GM06990 (cell line): ENCODE measurements at regions not wholly inside any gene's neighbourhood (a gene's known extent, or its start where the extent isn't known, plus 50 kb on each side); places are given as distances from the start of the nearest gene placed in this dataset.

Experiments
- DNase-seq: peaks from one replicate; pipeline ENCODE4 v3.0.0-alpha.2; 2011; ENCODE audit not compliant: insufficient read length; ENCODE audit errors: extremely low read depth
- H3K27me3 ChIP-seq: replicated peaks from 2 replicates; pipeline ENCODE4 v1.6.0; 2011; ENCODE audit warnings: low read length; ENCODE audit not compliant: control insufficient read depth, insufficient read depth
- H3K36me3 ChIP-seq: 2 replicates; pipeline ENCODE4 v1.5.1; 2011; ENCODE audit warnings: low read length; ENCODE audit not compliant: control insufficient read depth, insufficient read depth
- H3K4me3 ChIP-seq: replicated peaks from 2 replicates; pipeline ENCODE4 v1.5.1; 2011; ENCODE audit warnings: low read depth, mild to moderate bottlenecking, control low read depth, low read length
- TF ChIP-seq, protein P1 (sequence below): IDR thresholded peaks from 2 replicates; pipeline ENCODE4 v1.5.1; 2011; ENCODE audit warnings: low read length, control low read depth, mild to moderate bottlenecking, inconsistent platforms; ENCODE audit not compliant: insufficient read depth, poor library complexity, severe bottlenecking

DNA sequence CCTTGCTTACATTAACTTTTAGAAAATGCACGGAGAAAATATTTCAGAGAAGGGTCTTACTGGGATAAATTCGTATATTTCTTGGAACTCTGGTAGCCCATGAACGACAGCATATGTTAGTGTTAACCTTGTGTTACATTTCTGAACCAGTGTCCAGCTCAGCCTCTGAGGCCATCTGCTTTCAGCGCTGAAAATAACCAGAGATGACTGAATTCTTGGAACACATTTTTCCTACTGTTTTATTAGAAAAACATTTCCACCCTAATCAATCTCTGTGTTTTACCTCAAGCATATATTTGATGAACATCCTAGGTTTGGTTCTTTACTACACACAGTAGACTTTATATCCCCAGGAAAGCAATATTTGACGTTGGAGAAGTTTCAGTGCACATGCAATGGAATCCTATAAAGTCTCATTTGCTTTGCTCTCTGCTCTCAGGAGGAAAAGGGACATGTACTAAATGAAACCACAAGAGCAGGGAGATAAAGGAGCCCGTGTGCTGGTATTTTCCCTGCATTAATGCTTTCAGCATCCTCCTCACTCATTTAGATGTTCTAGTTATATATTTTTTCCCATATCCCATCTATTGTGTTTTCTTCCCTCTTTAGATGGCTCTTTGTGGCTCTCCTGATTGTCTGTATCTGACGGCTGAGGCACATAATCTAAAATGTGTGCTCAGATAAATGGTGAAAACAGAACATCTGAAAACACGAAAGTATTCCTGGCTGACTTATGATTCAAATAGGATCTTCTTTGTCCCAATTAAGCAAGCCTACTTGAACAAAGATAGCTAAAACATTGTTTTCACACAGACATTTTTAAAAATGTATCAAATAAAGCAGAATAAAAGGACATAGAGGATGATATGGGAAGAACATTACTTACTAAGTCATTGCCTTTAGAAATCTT, 151.7 kb upstream of the KCNMB2 start:
- DNase-seq, result no peak
- H3K36me3 ChIP-seq, result no peaks in the 10 kb centered on the region
- no peak overlapping the region for H3K4me3 ChIP-seq
- H3K27me3 ChIP-seq, result no peaks in the 10 kb centered on the region; the same call in 1 of the 2 replicates
- TF ChIP-seq, protein P1, sequence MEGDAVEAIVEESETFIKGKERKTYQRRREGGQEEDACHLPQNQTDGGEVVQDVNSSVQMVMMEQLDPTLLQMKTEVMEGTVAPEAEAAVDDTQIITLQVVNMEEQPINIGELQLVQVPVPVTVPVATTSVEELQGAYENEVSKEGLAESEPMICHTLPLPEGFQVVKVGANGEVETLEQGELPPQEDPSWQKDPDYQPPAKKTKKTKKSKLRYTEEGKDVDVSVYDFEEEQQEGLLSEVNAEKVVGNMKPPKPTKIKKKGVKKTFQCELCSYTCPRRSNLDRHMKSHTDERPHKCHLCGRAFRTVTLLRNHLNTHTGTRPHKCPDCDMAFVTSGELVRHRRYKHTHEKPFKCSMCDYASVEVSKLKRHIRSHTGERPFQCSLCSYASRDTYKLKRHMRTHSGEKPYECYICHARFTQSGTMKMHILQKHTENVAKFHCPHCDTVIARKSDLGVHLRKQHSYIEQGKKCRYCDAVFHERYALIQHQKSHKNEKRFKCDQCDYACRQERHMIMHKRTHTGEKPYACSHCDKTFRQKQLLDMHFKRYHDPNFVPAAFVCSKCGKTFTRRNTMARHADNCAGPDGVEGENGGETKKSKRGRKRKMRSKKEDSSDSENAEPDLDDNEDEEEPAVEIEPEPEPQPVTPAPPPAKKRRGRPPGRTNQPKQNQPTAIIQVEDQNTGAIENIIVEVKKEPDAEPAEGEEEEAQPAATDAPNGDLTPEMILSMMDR, result no peak

DNA sequence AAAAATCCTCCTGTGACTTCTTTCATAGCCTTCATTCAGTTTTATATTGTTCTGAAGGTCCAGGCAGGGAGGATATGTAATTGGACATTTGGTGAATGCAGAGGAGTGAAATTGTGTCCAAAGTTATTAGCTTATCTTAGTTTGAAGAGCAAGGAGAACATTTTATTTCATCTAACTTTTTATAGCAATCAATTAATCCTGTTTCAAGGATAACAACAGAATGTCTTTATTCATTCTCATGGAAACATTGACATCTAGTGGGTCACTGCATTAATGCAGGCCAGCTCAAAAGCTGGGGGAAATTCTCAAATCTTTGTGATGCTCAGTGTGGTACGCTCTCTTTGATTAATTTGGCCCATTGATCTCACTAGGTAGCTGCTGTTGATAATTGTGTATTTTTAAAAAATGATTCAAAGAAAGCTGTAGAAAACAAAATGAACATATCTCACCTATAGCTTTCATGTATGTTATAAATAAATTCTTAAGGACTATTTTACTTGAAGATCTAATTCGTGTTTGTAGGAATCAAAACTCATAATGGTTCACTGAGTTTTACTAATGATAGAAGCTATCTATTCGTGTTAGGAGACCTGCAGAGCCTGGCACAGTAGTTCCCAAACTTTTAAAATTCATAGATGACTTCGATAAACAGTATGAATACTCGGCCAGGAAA, 150.8 kb upstream of the KCNMB2 start:
- Histone ChIP-seq H3K27me3 (no peaks in the 10 kb centered on the region; the same call in 1 of the 2 replicates), H3K4me3 (no peak overlapping the region), H3K36me3 (no peaks in the 10 kb centered on the region)
- no peak for DNase-seq
- TF ChIP-seq, protein P1, result peak; percentile 65

DNA sequence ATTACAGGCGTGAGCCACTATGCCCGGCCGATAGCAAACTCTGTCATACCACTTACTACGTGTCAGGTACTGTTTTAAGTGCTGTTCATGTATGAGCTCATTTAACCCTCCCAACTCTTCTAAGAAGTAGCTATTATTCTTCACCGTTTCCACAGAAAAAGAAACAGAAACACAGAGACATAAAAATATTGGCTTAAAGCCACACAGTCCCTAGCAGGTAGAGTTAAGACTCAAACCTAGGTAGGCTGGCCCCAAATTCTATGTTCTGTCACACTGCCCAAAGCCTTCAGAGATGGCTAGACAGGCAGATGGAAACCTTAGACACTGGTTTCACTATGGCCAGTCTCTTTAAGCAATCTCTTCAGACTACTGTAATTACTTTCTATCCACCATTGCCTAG, 149.8 kb upstream of the KCNMB2 start:
- TF ChIP-seq, protein P1, result no peak
- DNase-seq, result no peak
- no peaks in the 10 kb centered on the region for H3K36me3 ChIP-seq
- no peaks in the 10 kb centered on the region; the same call in 1 of the 2 replicates for H3K27me3 ChIP-seq
- no peak overlapping the region for H3K4me3 ChIP-seq

DNA sequence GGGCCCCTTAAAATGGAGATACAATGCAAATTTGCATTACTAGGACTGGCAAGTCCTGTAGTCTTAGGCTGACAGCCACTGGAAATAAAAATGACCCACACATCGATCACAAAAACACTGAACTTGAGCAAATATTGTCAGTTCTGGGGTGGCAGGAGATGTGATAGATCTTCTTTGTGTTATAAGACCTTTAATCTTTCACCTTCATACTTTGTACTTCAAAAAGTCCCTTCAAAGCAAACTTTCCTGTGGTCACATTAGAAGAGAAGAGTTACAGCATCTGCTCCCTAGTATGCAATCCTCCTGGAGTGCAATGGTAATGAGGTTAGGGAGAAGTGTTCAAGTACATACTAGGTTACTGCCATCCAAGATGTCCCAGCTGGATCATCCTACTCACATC, 149.4 kb upstream of the KCNMB2 start:
- H3K4me3 ChIP-seq, result no peak overlapping the region
- H3K36me3 ChIP-seq, result no peaks in the 10 kb centered on the region
- no peaks in the 10 kb centered on the region; the same call in 1 of the 2 replicates for H3K27me3 ChIP-seq
- TF ChIP-seq, protein P1, result no peak
- no peak for DNase-seq

DNA sequence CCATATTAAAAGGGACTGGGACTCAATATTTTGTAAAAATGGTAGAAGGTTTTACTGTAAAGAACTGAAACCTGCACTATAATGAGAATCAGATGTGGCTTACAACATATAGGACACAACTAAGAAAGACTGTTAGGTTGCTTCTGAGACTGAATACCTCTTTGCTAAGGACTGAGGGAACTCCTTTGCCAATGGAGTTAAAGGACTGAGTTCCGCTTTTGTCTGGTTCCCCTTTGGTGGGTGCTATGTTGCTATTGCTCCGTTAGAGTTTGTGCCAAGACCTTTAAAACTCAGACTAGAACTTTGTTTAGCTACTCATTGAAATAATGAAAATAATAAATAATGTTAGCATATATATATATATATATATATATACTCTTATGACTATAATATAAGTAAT, 147.8 kb upstream of the KCNMB2 start:
- no peak for DNase-seq
- no peaks in the 10 kb centered on the region; the same call in 1 of the 2 replicates for H3K27me3 ChIP-seq
- TF ChIP-seq, protein P1, result no peak
- H3K36me3 ChIP-seq, result no peaks in the 10 kb centered on the region
- no peak overlapping the region for H3K4me3 ChIP-seq
